NCI-H226 (cell line): ENCODE measurements at regions not wholly inside any gene's neighbourhood (a gene's known extent, or its start where the extent isn't known, plus 50 kb on each side); places are given as distances from the start of the nearest gene placed in this dataset.
"Not testable (repeated sequence)": the region's sequence is repeated elsewhere in the genome, so short reads cannot be mapped to it uniquely, and the experiment has no call there.

ENCODE experiments used
- DNase-seq: peaks from one replicate; pipeline ENCODE4 v3.0.0-alpha.2; 2015

GRCh38 chr4:126755506-126755905, 877.3 kb upstream of the INTU start:
- no peak for DNase-seq

GRCh38 chr4:126756050-126756829, 876.5 kb upstream of the INTU start:
- DNase-seq = no peak

GRCh38 chr4:126757219-126757618, 875.5 kb upstream of the INTU start:
- peak; percentile 3 for DNase-seq

- no peak for DNase-seq
These were observed 874.3 kb upstream of the INTU start for GRCh38 chr4:126758493-126758892.

GRCh38 chr4:126761947-126762662, 870.7 kb upstream of the INTU start:
- DNase-seq = no peak

- no peak for DNase-seq
These were observed 870.0 kb upstream of the INTU start for GRCh38 chr4:126762663-126763247.

GRCh38 chr4:126766241-126766640, 866.5 kb upstream of the INTU start:
- no peak for DNase-seq

GRCh38 chr4:126768338-126768737, 864.4 kb upstream of the INTU start:
- no peak for DNase-seq

- DNase-seq = not testable (repeated sequence)
These were observed 861.8 kb upstream of the INTU start for GRCh38 chr4:126770811-126771553.

GRCh38 chr4:126771618-126772017, 861.1 kb upstream of the INTU start:
- not testable (repeated sequence) for DNase-seq

- no peak for DNase-seq
These were observed 860.1 kb upstream of the INTU start for GRCh38 chr4:126772662-126773061.

- no peak for DNase-seq
These were observed 857.2 kb upstream of the INTU start for GRCh38 chr4:126775485-126776106.

- DNase-seq = no peak
These were observed 856.4 kb upstream of the INTU start for GRCh38 chr4:126776361-126776760.

- DNase-seq = no peak
These were observed 855.1 kb upstream of the INTU start for GRCh38 chr4:126777649-126778048.

GRCh38 chr4:126778348-126778747, 854.4 kb upstream of the INTU start:
- peak; percentile 37 for DNase-seq

- no peak for DNase-seq
These were observed 853.8 kb upstream of the INTU start for GRCh38 chr4:126779001-126779400.

- no peak for DNase-seq
These were observed 853.2 kb upstream of the INTU start for GRCh38 chr4:126779436-126780166.

GRCh38 chr4:126783191-126783590, 849.6 kb upstream of the INTU start:
- no peak for DNase-seq

- DNase-seq = no peak
These were observed 847.7 kb upstream of the INTU start for GRCh38 chr4:126784966-126785580.

GRCh38 chr4:126790633-126791032, 842.1 kb upstream of the INTU start:
- DNase-seq = peak; percentile 56

GRCh38 chr4:126794363-126794762, 838.4 kb upstream of the INTU start:
- peak; percentile 74 for DNase-seq

GRCh38 chr4:126798214-126798613, 834.5 kb upstream of the INTU start:
- no peak for DNase-seq
